B cell (primary cell): ENCODE measurements at regions not wholly inside any gene's neighbourhood (a gene's known extent, or its start where the extent isn't known, plus 50 kb on each side); places are given as distances from the start of the nearest gene placed in this dataset.

ENCODE experiments used
- CTCF ChIP-seq: fragments of 200-600 bp; IDR thresholded peaks from one replicate; pipeline ENCODE4 v1.8.0; 2022; ENCODE audit warnings: antibody characterized with exemption, mild to moderate bottlenecking
- EZH2 ChIP-seq: IDR thresholded peaks from 2 replicates; pipeline ENCODE4 v1.6.1; 2012; ENCODE audit warnings: borderline replicate concordance, low read depth, mild to moderate bottlenecking, moderate library complexity, low read length; ENCODE audit not compliant: insufficient read depth, poor library complexity, severe bottlenecking

GRCh38 chr5:173679909-173680630, 63.6 kb upstream of the BOD1 start:
- TF ChIP-seq CTCF (no peak), EZH2 (no peak)
